IMR-90 (cell line): ENCODE measurements at regions not wholly inside any gene's neighbourhood (a gene's known extent, or its start where the extent isn't known, plus 50 kb on each side); places are given as distances from the start of the nearest gene placed in this dataset.

Experiments
- ATAC-seq: fragments of 200-7000 bp; cut with Tn5 transposase; 2 replicates; pipeline ENCODE4 v1.9.1; 2020; ENCODE audit warnings: low read depth, mild to moderate bottlenecking, moderate library complexity
- BruUV-seq: library from RNA; stranded (reverse); fragments of 400-500 nt; replicated peaks from 2 replicates; lab custom pipeline; 2021; lab: Mats Ljungman, UMichigan
- CTCF ChIA-PET: fragments of 300-600 bp; formaldehyde crosslinking; extraction: SDS; loops from one replicate; lab custom pipeline; 2021; ENCODE audit warnings: antibody characterized with exemption; lab: Yijun Ruan, JAX
- POLR2A ChIA-PET: fragments of 300-600 bp; sonication (Branson Sonifier 250); formaldehyde crosslinking; loops from one replicate; lab custom pipeline; 2022; ENCODE audit warnings: antibody characterized with exemption; ENCODE audit not compliant: unreplicated experiment; lab: Charles Lee
- DNase-seq: peaks from one replicate; pipeline ENCODE4 v3.0.0; 2013
- H2AFZ ChIP-seq: replicated peaks from 2 replicates; pipeline ENCODE3; 2013; ENCODE audit warnings: low read length, mild to moderate bottlenecking; ENCODE audit not compliant: poor library complexity
- H2AK5ac ChIP-seq: 2 replicates; pipeline ENCODE4 v1.6.1; 2013; ENCODE audit warnings: low read depth, low read length, inconsistent platforms
- H2AK9ac ChIP-seq: replicated peaks from 2 replicates; pipeline ENCODE3; 2013; ENCODE audit warnings: mild to moderate bottlenecking, low read depth, low read length, moderate library complexity; ENCODE audit not compliant: poor library complexity
- H2BK120ac ChIP-seq: 2 replicates; pipeline ENCODE4 v1.6.1; 2013; ENCODE audit warnings: low read depth, low read length, inconsistent platforms
- H2BK15ac ChIP-seq: 3 replicates; pipeline ENCODE4 v1.6.1; 2013; ENCODE audit warnings: low read depth, low read length, inconsistent platforms
- H2BK20ac ChIP-seq: 2 replicates; pipeline ENCODE4 v1.6.1; 2013; ENCODE audit warnings: low read depth, mild to moderate bottlenecking, inconsistent platforms, low read length, moderate library complexity
- H2BK5ac ChIP-seq: 2 replicates; pipeline ENCODE4 v1.6.1; 2013; ENCODE audit warnings: mild to moderate bottlenecking, low read depth, low read length, inconsistent platforms; ENCODE audit not compliant: poor library complexity, severe bottlenecking
- H3K14ac ChIP-seq: replicated peaks from 2 replicates; pipeline ENCODE4 v1.6.1; 2013; ENCODE audit warnings: low read depth, low read length, inconsistent platforms
- H3K18ac ChIP-seq: 2 replicates; pipeline ENCODE4 v1.6.1; 2013; ENCODE audit warnings: low read depth, low read length, control low read depth
- H3K23ac ChIP-seq: 2 replicates; pipeline ENCODE4 v1.6.1; 2013; ENCODE audit warnings: low read depth, low read length, inconsistent platforms
- H3K27ac ChIP-seq: 2 replicates; pipeline ENCODE4 v1.5.1; 2013; ENCODE audit warnings: mild to moderate bottlenecking, control low read depth, low read length; ENCODE audit not compliant: insufficient read depth
- H3K27me3 ChIP-seq: 2 replicates; pipeline ENCODE4 v1.6.1; 2013; ENCODE audit warnings: low read length; ENCODE audit not compliant: control insufficient read depth, insufficient read depth
- H3K36me3 ChIP-seq: 2 replicates; pipeline ENCODE4 v1.6.1; 2013; ENCODE audit warnings: low read length, mixed read lengths; ENCODE audit not compliant: control insufficient read depth, insufficient read depth
- H3K4ac ChIP-seq: 2 replicates; pipeline ENCODE4 v1.6.1; 2013; ENCODE audit warnings: low read depth, low read length, inconsistent platforms
- H3K4me1 ChIP-seq: 2 replicates; pipeline ENCODE4 v1.6.1; 2013; ENCODE audit warnings: low read length, mixed read lengths; ENCODE audit not compliant: control insufficient read depth, insufficient read depth
- H3K4me2 ChIP-seq: 2 replicates; pipeline ENCODE4 v1.6.1; 2013; ENCODE audit warnings: low read depth, mild to moderate bottlenecking, control low read depth, low read length, moderate library complexity
- H3K4me3 ChIP-seq: 2 replicates; pipeline ENCODE4 v1.5.1; 2013; ENCODE audit warnings: low read depth, mild to moderate bottlenecking, control low read depth, low read length, moderate library complexity; ENCODE audit not compliant: insufficient read depth
- H3K56ac ChIP-seq: 2 replicates; pipeline ENCODE4 v1.6.1; 2013; ENCODE audit warnings: low read length, inconsistent platforms; ENCODE audit not compliant: insufficient read depth; ENCODE audit errors: extremely low read depth
- H3K79me1 ChIP-seq, 2 experiments: 2 replicates each; pipeline ENCODE4 v1.6.1; 2013; ENCODE audit warnings: low read length in 2 of 2, inconsistent platforms in 1 of 2, low read depth in 1 of 2
- H3K9ac ChIP-seq: 2 replicates; pipeline ENCODE4 v1.6.1; 2013; ENCODE audit warnings: low read depth, low read length, control low read depth
- H3K9me1 ChIP-seq: 2 replicates; pipeline ENCODE4 v1.6.1; 2013; ENCODE audit warnings: low read length, inconsistent platforms; ENCODE audit not compliant: insufficient read depth
- H3K9me3 ChIP-seq: 2 replicates; pipeline ENCODE4 v1.6.1; 2013; ENCODE audit warnings: low read length; ENCODE audit not compliant: control insufficient read depth, insufficient read depth
- H4K20me1 ChIP-seq: 2 replicates; pipeline ENCODE4 v1.6.1; 2013; ENCODE audit warnings: low read length, inconsistent platforms; ENCODE audit not compliant: insufficient read depth
- H4K5ac ChIP-seq: 2 replicates; pipeline ENCODE4 v1.6.1; 2013; ENCODE audit warnings: mild to moderate bottlenecking, low read depth, low read length, control low read depth
- H4K8ac ChIP-seq, 2 experiments: 2 replicates each; pipeline ENCODE4 v1.6.1; 2013; ENCODE audit warnings: low read depth in 2 of 2, low read length in 2 of 2, control low read depth in 1 of 2, inconsistent platforms in 1 of 2
- H4K91ac ChIP-seq: 2 replicates; pipeline ENCODE4 v1.6.1; 2013; ENCODE audit warnings: low read depth, low read length, inconsistent platforms; ENCODE audit not compliant: insufficient read depth
- CHD1 ChIP-seq: IDR thresholded peaks from 2 replicates; pipeline ENCODE4 v1.6.1; 2012; ENCODE audit warnings: low read depth, low read length, improper control_type of control experiment
- MAZ ChIP-seq: IDR thresholded peaks from 2 replicates; pipeline ENCODE4 v1.6.1; 2012; ENCODE audit warnings: low read depth, mild to moderate bottlenecking, low read length, improper control_type of control experiment, moderate library complexity, borderline replicate concordance
- RAD21 ChIP-seq: IDR thresholded peaks from 2 replicates; pipeline ENCODE4 v1.6.1; 2012; ENCODE audit warnings: low read length, improper control_type of control experiment
- dilution Hi-C: fragments of 300-500 bp; cut with HindIII; formaldehyde crosslinking; loops from one replicate; pipeline ENCODE4 v1.14.3; 2018; ENCODE audit warnings: low sequenced_read_pairs; ENCODE audit not compliant: unreplicated experiment
- in situ Hi-C: fragments of 300-500 bp; cut with MboI; formaldehyde crosslinking; loops from 3 replicates; pipeline ENCODE4 v1.14.3; 2019; ENCODE audit warnings: low sequenced_read_pairs, inconsistent platforms, mixed read lengths
- intact Hi-C: fragments of 100-400 bp; cut with micrococcal nuclease; formaldehyde crosslinking; loops from 2 replicates; pipeline ENCODE4 v1.10.0; 2022
- TF ChIP-seq, protein P1 (sequence below): fragments of 150-350 bp; IDR thresholded peaks from 2 replicates; pipeline ENCODE4 v1.6.1; 2016; ENCODE audit warnings: low read depth, mild to moderate bottlenecking, low read length, moderate library complexity, borderline replicate concordance

DNA sequence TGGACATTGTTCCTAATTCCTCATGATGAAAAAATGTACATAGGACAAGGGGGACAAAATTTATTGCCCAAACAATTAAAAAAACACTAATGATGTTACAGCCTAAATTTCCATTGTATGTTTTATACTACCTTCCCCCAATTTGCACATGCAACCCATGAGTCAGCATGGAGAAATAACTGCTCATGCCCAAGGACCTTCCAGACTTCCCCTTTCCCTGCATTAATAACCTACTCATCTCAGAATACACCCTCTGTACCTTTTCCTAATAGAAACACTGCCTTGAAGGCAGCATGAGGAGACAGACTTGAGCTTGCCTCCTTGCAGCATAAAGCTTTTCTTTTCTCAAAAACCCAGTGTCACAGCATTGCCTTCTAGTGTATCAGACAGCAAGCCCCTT, 2402.8 kb downstream of the TP53TG3F start:
- H3K18ac ChIP-seq: no peak overlapping the region
- no peak overlapping the region for H3K23ac ChIP-seq
- H2BK5ac ChIP-seq: no peak overlapping the region
- no peak overlapping the region for H3K4ac ChIP-seq
- H2AK5ac ChIP-seq: no peak overlapping the region
- no peak overlapping the region for H2BK20ac ChIP-seq
- H3K9me3 ChIP-seq: peaks cover 9% of the 10 kb centered on the region
- no peaks in the 10 kb centered on the region for H3K27me3 ChIP-seq
- H3K36me3 ChIP-seq: no peaks in the 10 kb centered on the region
- dilution Hi-C loops: no loop called here
- no peaks in the 10 kb centered on the region for H3K9me1 ChIP-seq
- POLR2A ChIA-PET: no interaction called here
- no peak for DNase-seq
- TF ChIP-seq MAZ (no peak), CHD1 (no peak), RAD21 (no peak)
- TF ChIP-seq, protein P1, sequence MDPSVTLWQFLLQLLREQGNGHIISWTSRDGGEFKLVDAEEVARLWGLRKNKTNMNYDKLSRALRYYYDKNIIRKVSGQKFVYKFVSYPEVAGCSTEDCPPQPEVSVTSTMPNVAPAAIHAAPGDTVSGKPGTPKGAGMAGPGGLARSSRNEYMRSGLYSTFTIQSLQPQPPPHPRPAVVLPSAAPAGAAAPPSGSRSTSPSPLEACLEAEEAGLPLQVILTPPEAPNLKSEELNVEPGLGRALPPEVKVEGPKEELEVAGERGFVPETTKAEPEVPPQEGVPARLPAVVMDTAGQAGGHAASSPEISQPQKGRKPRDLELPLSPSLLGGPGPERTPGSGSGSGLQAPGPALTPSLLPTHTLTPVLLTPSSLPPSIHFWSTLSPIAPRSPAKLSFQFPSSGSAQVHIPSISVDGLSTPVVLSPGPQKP: no peak
- H3K4me2 ChIP-seq: no peak overlapping the region
- no peak overlapping the region for H3K14ac ChIP-seq
- H3K56ac ChIP-seq: no peak overlapping the region
- no peak overlapping the region for H2BK120ac ChIP-seq
- H2AK9ac ChIP-seq: no peak overlapping the region
- no peaks in the 10 kb centered on the region for H4K20me1 ChIP-seq
- no peak overlapping the region for H3K27ac ChIP-seq
- no peak overlapping the region for H3K4me3 ChIP-seq
- ATAC-seq: no peak
- H3K9ac ChIP-seq: no peak overlapping the region
- no peak overlapping the region for H2AFZ ChIP-seq
- H4K8ac ChIP-seq: no peak overlapping the region
- no peak overlapping the region for H2BK15ac ChIP-seq
- CTCF ChIA-PET: no interaction called here
- no peaks in the 10 kb centered on the region for H3K79me1 ChIP-seq
- no peak overlapping the region for H4K91ac ChIP-seq
- no peak overlapping the region for H4K5ac ChIP-seq
- no TSS peak for BruUV-seq
- H3K4me1 ChIP-seq: no peaks in the 10 kb centered on the region
- intact Hi-C loops: no loop called here
- in situ Hi-C loops: no loop called here
